Brain pericyte (primary cell): ENCODE measurements at regions not wholly inside any gene's neighbourhood (a gene's known extent, or its start where the extent isn't known, plus 50 kb on each side); places are given as distances from the start of the nearest gene placed in this dataset.

Experiments
- DNase-seq: peaks from one replicate; pipeline ENCODE4 v3.0.0-alpha.2; 2012; ENCODE audit warnings: low read depth, low spot score

GRCh38 chr10:105793071-105793470 is 1152.0 kb downstream of the SORCS3 start:
- DNase-seq: no peak

DNA sequence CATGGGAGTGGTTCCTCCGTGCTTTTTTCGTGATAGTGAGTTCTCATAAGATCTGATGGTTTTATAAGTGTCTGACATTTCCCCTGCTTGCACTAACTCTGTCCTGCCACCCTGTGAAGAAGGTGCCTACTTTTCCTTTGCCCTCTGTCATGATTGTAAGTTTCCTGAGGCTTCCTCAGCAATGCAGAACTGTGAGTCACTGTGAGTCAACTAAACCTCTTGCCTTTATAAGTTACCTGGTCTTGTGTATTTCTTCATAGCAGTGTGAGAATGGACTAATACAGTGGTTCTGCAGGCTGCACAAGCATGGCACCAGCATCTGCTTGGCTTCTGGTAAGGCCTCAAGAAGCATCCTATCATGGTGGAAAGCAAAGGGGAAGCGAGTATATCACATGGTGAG is 1144.6 kb downstream of the SORCS3 start:
- no peak for DNase-seq

GRCh38 chr10:105783936-105784483 is 1142.9 kb downstream of the SORCS3 start:
- DNase-seq: no peak

- DNase-seq: no peak
These were observed 1133.8 kb downstream of the SORCS3 start for GRCh38 chr10:105774881-105775280.

- no peak for DNase-seq
These were observed 1133.3 kb downstream of the SORCS3 start for GRCh38 chr10:105774351-105774750.

DNA sequence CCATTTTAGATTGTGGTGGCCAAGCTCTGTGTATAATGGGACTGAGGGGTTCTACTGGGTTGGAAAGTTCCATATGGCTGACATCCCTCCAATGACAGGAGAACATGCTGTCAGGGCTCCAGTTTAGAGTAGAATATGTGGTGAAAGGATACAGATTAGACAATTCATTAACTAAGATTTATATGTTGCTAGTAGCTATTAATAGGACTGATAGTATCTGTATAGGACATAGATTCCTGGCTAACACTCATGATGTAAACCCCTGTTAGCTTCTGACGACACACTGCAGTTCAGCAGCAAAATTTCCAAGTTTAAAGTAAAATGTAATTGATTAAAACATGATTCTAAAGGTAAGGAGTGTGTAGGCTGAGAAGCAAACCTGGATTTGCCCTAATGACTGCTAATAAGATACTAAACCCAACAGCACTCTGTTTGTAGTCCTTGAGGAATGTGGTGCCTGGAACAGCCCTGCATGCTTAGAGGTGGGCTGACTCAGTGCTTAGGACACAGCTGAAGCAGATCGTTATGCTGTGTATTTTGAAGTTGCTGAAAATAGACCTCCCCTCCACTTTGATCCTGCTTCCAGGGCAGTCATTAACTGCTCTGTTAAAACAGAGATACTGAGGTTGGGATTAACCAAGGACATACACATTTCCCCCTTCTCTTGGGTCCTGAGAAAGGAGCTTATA is 1129.6 kb downstream of the SORCS3 start:
- no peak for DNase-seq

DNA sequence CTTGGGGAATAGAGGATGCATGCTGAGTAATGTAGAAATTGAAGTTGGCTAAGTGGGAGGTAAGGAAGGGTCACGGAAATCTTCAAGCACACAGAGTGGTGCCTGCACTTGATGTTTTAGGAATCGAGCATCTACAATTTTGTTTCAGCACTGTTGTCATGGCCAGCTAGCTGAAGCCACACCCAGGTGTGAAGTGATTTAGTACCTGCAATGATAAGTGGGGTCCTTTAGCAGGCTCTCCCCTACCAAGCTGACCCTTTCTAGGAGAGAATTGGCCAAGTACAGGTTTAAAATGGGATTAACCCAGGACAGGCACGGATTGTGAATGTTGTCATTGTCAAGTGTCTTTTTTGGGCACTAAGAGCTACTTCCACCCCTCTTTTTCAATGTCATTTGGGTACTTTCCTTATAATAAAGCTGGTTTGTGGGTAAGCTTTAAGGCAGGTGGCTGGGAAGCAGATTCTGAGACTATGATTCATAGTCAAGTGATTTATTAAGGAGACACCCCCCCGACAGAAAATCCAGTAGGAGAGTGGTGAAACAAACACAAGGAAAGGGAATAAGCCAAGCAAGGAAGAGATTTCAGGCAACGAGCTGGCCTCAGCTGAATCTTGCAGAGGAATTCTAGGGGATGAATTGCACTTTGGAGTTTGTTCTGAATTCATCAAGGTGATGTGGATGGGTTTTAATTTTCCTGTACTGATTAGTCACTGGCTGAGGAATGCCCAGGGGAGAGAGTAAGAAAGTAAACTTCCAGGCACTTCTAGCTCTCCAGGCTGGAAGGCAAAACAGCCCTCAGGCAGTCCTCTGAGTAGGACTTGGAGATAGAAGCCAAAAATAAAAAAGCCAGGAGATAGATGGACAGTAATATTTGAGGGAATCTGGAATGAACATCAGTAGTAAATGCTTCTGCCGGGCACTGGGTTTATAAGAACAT is 1128.4 kb downstream of the SORCS3 start:
- DNase-seq: no peak

DNA sequence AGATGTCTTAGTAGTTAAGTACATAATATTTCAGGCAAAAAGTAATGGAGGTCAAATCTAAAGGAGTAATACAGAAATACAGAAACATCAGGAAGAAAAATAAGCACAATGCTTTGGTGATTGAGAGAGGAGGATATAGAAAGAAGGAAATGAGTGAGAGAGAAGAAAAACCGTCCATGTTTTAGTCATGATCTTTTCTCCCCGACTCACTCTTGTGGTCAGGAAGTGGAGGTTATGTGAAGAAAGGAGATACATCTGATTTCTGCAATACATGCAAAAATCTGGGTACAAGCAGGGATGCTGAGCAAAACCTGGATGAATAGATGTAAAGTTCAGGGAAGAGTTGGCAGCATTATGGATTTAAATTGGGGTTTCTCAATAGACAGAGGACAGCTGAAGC is 1122.5 kb downstream of the SORCS3 start:
- no peak for DNase-seq

DNA sequence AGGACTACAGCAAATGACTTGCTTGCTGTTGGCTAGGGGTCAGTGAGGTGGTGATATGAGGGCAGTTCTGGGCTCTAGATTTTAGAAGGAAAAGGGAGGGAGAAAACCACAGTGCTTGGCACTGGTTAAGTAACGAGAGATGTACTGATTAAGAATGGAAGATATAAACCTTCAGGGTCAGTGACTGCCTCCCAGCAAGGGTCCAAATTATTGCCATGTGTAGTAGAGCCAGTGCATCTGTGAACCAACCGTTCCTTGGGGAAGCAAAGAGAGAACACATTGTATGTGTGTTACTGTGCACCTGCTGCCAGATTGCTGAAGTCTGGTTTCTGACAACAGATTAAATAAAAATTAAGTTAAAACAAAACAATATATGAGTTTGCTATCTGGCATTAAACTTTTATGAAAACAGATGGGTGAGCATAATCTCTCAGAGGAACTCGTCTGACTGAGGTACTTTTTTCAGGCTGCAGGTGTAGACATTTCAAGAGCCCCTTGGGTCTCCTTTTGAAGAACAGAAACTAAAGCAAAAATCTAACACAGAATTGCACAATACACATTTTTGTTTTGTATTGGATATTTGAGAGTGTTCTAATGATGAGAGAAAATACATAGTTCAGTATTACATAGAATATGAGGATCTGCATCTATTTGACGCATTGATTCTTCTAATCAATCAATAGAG is 1120.6 kb downstream of the SORCS3 start:
- DNase-seq: no peak

DNA sequence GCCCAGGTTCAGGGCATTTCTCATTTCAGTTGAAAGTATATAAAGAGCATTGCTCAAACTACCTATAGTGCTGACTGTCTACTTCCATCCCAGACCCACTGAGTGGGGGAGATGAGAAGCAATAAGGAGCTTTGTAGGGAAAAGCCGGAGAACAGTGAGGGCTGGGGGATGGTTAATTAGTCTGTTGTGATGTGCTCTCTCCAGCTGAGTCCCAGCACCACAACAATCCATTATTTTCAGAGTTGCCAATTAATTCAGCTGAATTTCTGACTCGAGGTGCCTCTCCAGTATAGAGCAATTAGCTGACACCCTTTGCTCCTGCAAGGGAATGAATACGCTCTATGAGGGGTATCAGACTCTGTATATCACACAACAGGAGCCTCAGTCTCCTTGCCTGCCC is 1118.6 kb downstream of the SORCS3 start:
- no peak for DNase-seq

DNA sequence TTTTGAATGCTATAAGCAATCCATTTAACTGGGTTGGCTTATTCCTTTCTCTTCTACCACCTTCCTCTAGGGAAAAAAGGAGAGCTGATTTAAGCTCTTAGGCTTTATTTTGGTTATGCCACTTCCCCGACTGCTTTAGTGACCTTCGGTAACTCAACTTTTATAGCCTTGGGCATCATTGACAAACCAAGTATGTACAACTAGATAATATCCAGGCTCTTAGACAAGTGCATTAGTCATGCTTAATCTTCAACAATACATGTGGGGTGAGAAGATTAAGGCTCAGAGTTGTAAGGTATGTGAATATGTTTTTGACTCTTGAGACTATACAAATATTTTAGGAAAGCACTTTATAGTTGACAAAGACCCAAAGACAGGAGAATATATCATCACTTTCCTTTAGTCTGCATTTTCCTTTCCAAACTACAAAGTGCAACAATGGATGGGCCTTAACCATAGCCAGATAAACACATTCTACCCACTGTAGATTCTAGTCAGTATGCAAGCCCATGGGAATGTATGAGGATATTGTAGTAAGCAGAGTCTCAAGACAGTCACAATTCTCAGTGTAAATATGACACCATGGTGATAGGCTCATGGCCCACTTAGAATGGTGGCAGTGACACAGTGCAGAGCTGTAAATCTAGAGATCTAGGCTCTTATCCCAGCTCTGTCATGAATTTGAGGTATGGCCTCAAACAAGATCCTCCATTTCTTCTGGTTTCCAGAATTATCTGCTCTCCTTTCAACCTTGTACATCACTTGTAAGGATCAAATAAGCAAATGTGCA is 1117.3 kb downstream of the SORCS3 start:
- no peak for DNase-seq

DNA sequence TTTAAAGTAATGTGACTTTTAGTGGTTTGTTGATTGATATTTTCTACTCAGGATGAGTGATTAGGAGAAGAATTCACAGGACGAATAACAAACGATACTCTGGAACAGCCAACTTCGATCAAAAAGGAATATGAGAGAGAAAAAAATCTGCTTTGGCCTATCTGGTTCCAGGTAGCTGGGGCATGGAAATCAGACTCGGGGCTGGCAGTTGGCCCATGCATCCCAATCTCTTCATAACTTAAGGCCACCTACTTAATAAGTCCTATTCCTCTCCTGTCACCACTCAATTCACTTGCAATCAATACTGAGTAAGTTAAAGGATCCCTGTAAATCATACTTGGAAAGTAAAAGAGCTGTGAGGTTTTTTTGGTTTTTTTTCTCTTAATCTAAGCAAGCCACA is 1116.2 kb downstream of the SORCS3 start:
- DNase-seq: no peak

DNA sequence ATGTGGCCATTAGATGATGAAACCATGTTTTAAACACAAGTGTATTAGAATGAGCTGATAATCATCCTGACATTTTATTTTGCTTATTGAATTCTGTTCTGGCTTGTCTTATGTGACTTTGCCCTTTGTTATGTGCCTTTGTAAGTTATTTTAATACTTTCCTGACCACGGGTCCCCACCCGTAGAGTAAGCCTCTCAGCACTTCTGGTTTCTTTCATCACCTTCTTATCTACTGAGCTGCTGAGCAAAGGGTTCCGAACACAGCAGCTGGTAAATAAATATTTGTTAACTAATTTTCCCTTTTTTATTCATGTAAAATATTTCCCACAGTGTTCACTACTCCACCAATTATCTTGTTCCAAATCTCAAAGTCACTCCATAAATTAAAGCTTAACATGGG is 1115.3 kb downstream of the SORCS3 start:
- no peak for DNase-seq

DNA sequence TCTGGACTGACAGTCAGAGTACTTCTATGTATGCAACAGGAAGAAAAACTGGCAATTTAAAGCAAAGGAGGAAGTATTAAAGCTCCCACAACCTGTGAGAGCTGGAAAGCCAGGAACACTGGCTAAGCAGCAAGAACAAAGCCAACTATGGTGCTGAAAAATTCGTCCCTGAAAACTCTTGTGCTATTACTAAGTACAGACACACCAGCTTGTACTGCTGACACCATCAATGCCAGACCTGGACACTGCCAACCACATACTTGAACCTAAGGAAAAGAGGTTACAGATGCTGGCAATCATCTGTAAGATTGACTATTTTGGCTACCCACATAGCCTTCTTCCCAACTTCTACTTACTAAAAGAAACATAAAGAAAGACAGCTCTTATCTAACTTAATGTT is 1110.6 kb downstream of the SORCS3 start:
- DNase-seq: no peak

DNA sequence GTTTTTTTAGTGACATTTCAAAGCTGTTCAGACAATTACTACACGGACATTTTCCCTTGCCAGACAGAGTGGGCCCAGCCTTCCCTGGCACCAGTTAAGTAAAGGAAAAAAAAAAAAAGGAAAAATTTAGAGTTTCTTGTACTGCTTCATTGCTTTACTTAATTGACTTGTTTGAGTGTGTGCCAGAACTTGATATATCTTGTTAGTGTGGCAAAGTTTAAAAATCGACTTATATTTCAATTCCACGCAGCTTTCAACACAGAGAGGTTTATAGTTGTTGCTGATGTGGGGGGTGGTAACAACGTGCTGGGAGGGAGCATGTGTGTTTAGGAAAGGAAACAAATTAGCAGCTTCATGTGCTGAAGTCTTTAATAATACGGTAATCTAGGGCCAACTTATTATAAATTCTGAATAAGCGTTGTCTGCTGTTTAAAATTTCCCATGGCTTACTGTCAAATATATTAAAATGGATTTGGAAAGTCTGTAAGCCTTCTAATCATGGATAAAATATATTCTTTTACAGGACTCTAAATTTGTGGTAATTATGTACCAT is 1104.6 kb downstream of the SORCS3 start:
- no peak for DNase-seq

- DNase-seq: no peak
These were observed 1102.4 kb downstream of the SORCS3 start for GRCh38 chr10:105743343-105744056.

DNA sequence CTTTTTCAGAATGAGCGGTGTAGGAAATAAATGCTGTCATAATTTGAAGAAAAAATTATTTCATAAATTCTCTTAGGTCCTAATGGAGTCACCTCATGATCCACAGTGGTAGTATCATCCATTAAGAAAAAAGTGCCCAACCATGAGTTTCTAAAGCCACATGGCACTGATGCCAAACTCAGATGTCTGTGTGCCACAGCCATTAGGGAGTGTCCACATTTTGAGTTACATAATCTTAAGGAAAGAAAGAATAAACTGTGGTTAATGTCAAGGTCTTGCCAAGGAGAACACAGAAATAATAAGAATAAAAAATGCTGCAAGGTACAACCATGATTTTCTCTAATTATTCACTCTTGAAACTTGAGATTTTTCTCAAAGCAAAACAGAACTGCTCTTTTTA is 1101.8 kb downstream of the SORCS3 start:
- no peak for DNase-seq

DNA sequence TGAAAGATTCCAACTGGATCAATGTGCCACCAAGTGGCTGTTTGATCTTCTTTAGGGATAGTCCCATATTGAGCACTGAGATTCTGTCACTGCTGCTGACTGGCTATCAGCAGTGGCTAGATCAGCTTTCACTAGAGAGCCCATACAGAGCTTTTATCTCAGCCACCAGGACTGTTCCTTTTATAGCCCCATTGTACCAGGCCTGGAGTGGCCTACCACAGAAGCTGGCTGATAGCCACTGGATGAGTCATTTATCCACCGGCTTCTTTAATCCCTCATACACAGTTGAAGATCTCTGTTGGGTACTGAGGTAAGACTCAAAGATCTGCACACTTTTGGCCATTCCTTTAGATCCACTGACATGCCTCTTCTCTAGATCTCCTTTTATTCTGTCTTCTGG is 1101.1 kb downstream of the SORCS3 start:
- no peak for DNase-seq

DNA sequence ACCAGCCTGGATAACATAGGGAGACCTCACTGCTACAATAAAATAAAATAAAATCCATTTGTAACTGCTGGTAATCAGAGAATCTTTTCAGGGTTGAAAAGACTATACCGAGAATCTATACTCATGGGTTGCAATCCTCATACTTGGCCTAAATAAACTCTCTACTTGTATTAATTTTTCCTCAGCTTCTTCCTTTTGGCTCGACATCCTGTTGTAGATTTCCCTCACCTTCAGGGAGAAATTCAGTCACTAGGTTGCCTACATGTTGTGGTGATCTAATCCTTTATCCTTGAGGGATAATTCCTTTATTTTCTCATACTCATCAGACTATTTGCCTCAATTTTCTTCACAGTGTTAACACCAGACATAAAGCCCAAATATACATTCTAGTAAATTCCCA is 1093.4 kb downstream of the SORCS3 start:
- DNase-seq: no peak

GRCh38 chr10:105733924-105734323 is 1092.8 kb downstream of the SORCS3 start:
- DNase-seq: no peak
